GM12878 (cell line): ENCODE measurements at regions not wholly inside any gene's neighbourhood (a gene's known extent, or its start where the extent isn't known, plus 50 kb on each side); places are given as distances from the start of the nearest gene placed in this dataset.

Experiments used
- FOXK2 ChIP-seq: fragments of 450-650 bp; IDR thresholded peaks from 2 replicates; pipeline ENCODE4 v1.6.1; 2017; ENCODE audit warnings: mild to moderate bottlenecking, moderate library complexity
- PKNOX1 ChIP-seq: fragments of 450-650 bp; IDR thresholded peaks from 2 replicates; pipeline ENCODE4 v1.6.1; 2016; ENCODE audit warnings: mild to moderate bottlenecking
- POLR2A ChIP-seq: IDR thresholded peaks from 2 replicates; pipeline ENCODE4 v1.6.1; 2011; ENCODE audit warnings: low read depth, mild to moderate bottlenecking, low read length
- SP1 ChIP-seq: IDR thresholded peaks from one replicate; pipeline ENCODE4 v1.6.1; 2011; ENCODE audit warnings: low read depth, low read length
- SPI1 ChIP-seq: IDR thresholded peaks from 2 replicates; pipeline ENCODE4 v1.6.1; 2011; ENCODE audit warnings: low read depth, mild to moderate bottlenecking, low read length, moderate library complexity, borderline replicate concordance; ENCODE audit not compliant: insufficient read depth
- TAF1 ChIP-seq: IDR thresholded peaks from 2 replicates; pipeline ENCODE4 v1.6.1; 2011; ENCODE audit warnings: mild to moderate bottlenecking, low read depth, low read length, borderline replicate concordance
- ZNF592 ChIP-seq: fragments of 450-650 bp; IDR thresholded peaks from 2 replicates; pipeline ENCODE4 v1.6.1; 2017; ENCODE audit warnings: mild to moderate bottlenecking, moderate library complexity
- TF ChIP-seq, protein P1 (sequence below), 3 experiments: IDR thresholded peaks in 2 of 3; conservative IDR thresholded peaks in 1 of 3; 2 replicates each; pipeline ENCODE4 v1.5.1; 2011; ENCODE audit warnings: low read depth in 3 of 3, low read length in 3 of 3, mild to moderate bottlenecking in 3 of 3, control low read depth in 2 of 3, moderate library complexity in 2 of 3, inconsistent platforms in 1 of 3, mixed read lengths in 1 of 3; ENCODE audit not compliant: control insufficient read depth in 2 of 3, insufficient read depth in 1 of 3; ENCODE audit errors: extremely low read depth in 1 of 3

GRCh38 chr6:170034294-170034693, 256.6 kb downstream of the DLL1 start:
- TF ChIP-seq, protein P1, sequence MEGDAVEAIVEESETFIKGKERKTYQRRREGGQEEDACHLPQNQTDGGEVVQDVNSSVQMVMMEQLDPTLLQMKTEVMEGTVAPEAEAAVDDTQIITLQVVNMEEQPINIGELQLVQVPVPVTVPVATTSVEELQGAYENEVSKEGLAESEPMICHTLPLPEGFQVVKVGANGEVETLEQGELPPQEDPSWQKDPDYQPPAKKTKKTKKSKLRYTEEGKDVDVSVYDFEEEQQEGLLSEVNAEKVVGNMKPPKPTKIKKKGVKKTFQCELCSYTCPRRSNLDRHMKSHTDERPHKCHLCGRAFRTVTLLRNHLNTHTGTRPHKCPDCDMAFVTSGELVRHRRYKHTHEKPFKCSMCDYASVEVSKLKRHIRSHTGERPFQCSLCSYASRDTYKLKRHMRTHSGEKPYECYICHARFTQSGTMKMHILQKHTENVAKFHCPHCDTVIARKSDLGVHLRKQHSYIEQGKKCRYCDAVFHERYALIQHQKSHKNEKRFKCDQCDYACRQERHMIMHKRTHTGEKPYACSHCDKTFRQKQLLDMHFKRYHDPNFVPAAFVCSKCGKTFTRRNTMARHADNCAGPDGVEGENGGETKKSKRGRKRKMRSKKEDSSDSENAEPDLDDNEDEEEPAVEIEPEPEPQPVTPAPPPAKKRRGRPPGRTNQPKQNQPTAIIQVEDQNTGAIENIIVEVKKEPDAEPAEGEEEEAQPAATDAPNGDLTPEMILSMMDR (IDR thresholded peaks at IDR 0.05 in 2 of 3, conservative IDR thresholded peaks at IDR 0.05 in 1 of 3; ENCODE audit: control insufficient read depth in 2 of 3, extremely low read depth in 1 of 3, insufficient read depth in 1 of 3, low read depth in 3 of 3, low read length in 3 of 3): no peak
- TF ChIP-seq TAF1 (no peak), POLR2A (no peak), ZNF592 (no peak), FOXK2 (no peak), PKNOX1 (no peak), SPI1 (no peak), SP1 (no peak)
